Spleen (tissue), 11 donors: ENCODE measurements at regions not wholly inside any gene's neighbourhood (a gene's known extent, or its start where the extent isn't known, plus 50 kb on each side); places are given as distances from the start of the nearest gene placed in this dataset.

Source experiments
- DNase-seq: peaks from one replicate; pipeline ENCODE4 v3.0.0-alpha.2; 2020
- H3K27ac ChIP-seq, 8 donors: fragments of 200-600 bp; sonication (generic) in 7 of 8; 1 replicate in 4 of 8; 2 replicates in 4 of 8; pipeline versions ENCODE4 v1.5.0 to v1.8.0; 2016 to 2021; ENCODE audit warnings: inconsistent platforms in 4 of 8, mild to moderate bottlenecking in 4 of 8, moderate library complexity in 1 of 8
- H3K27me3 ChIP-seq, 7 donors: fragments of 200-600 bp; sonication (generic) in 6 of 7; replicated peaks in 1 of 7; 1 replicate in 4 of 7; 2 replicates in 3 of 7; pipeline versions ENCODE4 v1.5.0 to v1.8.0; 2016 to 2021; ENCODE audit warnings: inconsistent platforms in 3 of 7, mild to moderate bottlenecking in 1 of 7
- H3K36me3 ChIP-seq, 6 donors: fragments of 200-600 bp; sonication (generic) in 5 of 6; 1 replicate in 4 of 6; 2 replicates in 2 of 6; pipeline versions ENCODE4 v1.5.0 to v1.8.0; 2016 to 2021; ENCODE audit warnings: inconsistent platforms in 2 of 6
- H3K4me1 ChIP-seq, 6 donors: fragments of 200-600 bp; sonication (generic) in 5 of 6; 1 replicate in 3 of 6; 2 replicates in 3 of 6; pipeline versions ENCODE4 v1.5.0 to v1.8.0; 2016 to 2021; ENCODE audit warnings: inconsistent platforms in 3 of 6
- H3K4me3 ChIP-seq, 8 donors: fragments of 200-600 bp; sonication (generic) in 7 of 8; 1 replicate in 4 of 8; 2 replicates in 4 of 8; pipeline versions ENCODE4 v1.5.0 to v1.8.0; 2016 to 2021; ENCODE audit warnings: inconsistent platforms in 4 of 8, mild to moderate bottlenecking in 4 of 8, moderate library complexity in 2 of 8
- H3K9me3 ChIP-seq, 8 donors: fragments of 200-600 bp; sonication (generic) in 7 of 8; 1 replicate in 4 of 8; 2 replicates in 4 of 8; pipeline versions ENCODE4 v1.5.0 to v1.8.0; 2016 to 2021; ENCODE audit warnings: inconsistent platforms in 4 of 8
- CTCF ChIP-seq, 11 experiments: fragments of 200-600 bp in 7 of 11; fragments of 450-650 bp in 4 of 11; sonication (generic) in 4 of 11; IDR thresholded peaks in 8 of 11; conservative IDR thresholded peaks in 3 of 11; 1 replicate in 7 of 11; 2 replicates in 4 of 11; pipeline versions ENCODE4 v1.4.0 to v1.8.0; 2016 to 2021; ENCODE audit warnings: antibody characterized with exemption in 11 of 11, inconsistent platforms in 4 of 11, mild to moderate bottlenecking in 1 of 11
- POLR2A ChIP-seq, 3 donors: fragments of 450-650 bp; IDR thresholded peaks; one replicate each; pipeline ENCODE4 v1.5.1; 2017; ENCODE audit warnings: antibody characterized with exemption in 3 of 3, mild to moderate bottlenecking in 1 of 3
- POLR2AphosphoS5 ChIP-seq, 3 donors: sonication (generic); formaldehyde crosslinking; IDR thresholded peaks; one replicate each; pipeline ENCODE4 v1.5.1; 2017; ENCODE audit warnings: antibody characterized with exemption in 3 of 3
- WGBS, 5 donors: extraction: QIAGEN DNeasy Blood & Tissue Kit in 3 of 5; methylation state at CpG; one replicate each; pipeline versions ENCODE4 v1.1.5 to v1.1.7; 2013 to 2018; 5-methylcytosine and 5-hydroxymethylcytosine counted together
- intact Hi-C: fragments of 100-400 bp; cut with DNase I; formaldehyde crosslinking; loops from one replicate; pipeline ENCODE4 v1.15.0; 2023; ENCODE audit warnings: low total_unique reads
- donor health status: healthy with polysubstance abuse.
- donor health status: DM: no; HTN: no; CAD: no; lungs with moderate emphysema.
- donor health status: DM: no; HTN: no; CAD: no.
- donor health status: Bipolar disorder and iron deficiency.
- donor health status: healthy.
- donor health status: DM: no; HTN: no; CAD: no.
- donor health status: DM: yes; HTN: yes; CAD: no.

- no peak overlapping the region for H3K27ac ChIP-seq
- intact Hi-C loops, result no loop called here
- WGBS, 5 donors, result 89 to 97% (median 94%) methylated on average over 3 of the region's 3 CpGs
- TF ChIP-seq POLR2A (IDR thresholded peaks at IDR 0.05) (no peak), POLR2AphosphoS5 (IDR thresholded peaks at IDR 0.05) (no peak), CTCF (IDR thresholded peaks at IDR 0.05 in 8 of 11, conservative IDR thresholded peaks at IDR 0.05 in 3 of 11) (no peak)
- no peak overlapping the region for H3K4me3 ChIP-seq
- H3K4me1 ChIP-seq, result peaks cover 0 to 21% (median 9%) of the 10 kb centered on the region in 6 donors
- no peaks in the 10 kb centered on the region for H3K27me3 ChIP-seq
- H3K9me3 ChIP-seq, result no peaks in the 10 kb centered on the region
- DNase-seq, result no peak
- no peaks in the 10 kb centered on the region for H3K36me3 ChIP-seq
Measured at GRCh38 chr13:73904625-73905024, 229.6 kb downstream of the KLF12 start.

- Histone ChIP-seq H3K36me3 (no peaks in the 10 kb centered on the region), H3K4me1 (peaks cover 0 to 21% (median 9%) of the 10 kb centered on the region in 6 donors), H3K27ac (no peak overlapping the region), H3K27me3 (no peaks in the 10 kb centered on the region), H3K9me3 (no peaks in the 10 kb centered on the region), H3K4me3 (no peak overlapping the region)
- WGBS, 5 donors, result 93 to 98% (median 95%) methylated on average over 6 to 7 of the region's 7 CpGs
- intact Hi-C loops, result no loop called here
- TF ChIP-seq CTCF (IDR thresholded peaks at IDR 0.05 in 8 of 11, conservative IDR thresholded peaks at IDR 0.05 in 3 of 11), result no peak
- TF ChIP-seq POLR2A (IDR thresholded peaks at IDR 0.05), result no peak
- no peak for TF ChIP-seq POLR2AphosphoS5 (IDR thresholded peaks at IDR 0.05)
- DNase-seq, result no peak
Measured at GRCh38 chr13:73903561-73903960, 230.6 kb downstream of the KLF12 start.

GRCh38 chr13:73902847-73903246 lies 231.4 kb downstream of the KLF12 start:
- DNase-seq, result no peak
- H3K4me3 ChIP-seq, result no peak overlapping the region
- no peaks in the 10 kb centered on the region for H3K27me3 ChIP-seq
- H3K4me1 ChIP-seq, result peaks cover 0 to 21% (median 9%) of the 10 kb centered on the region in 6 donors
- H3K9me3 ChIP-seq, result no peaks in the 10 kb centered on the region
- no peaks in the 10 kb centered on the region for H3K36me3 ChIP-seq
- TF ChIP-seq CTCF (IDR thresholded peaks at IDR 0.05 in 8 of 11, conservative IDR thresholded peaks at IDR 0.05 in 3 of 11) (no peak), POLR2AphosphoS5 (IDR thresholded peaks at IDR 0.05) (no peak), POLR2A (IDR thresholded peaks at IDR 0.05) (no peak)
- intact Hi-C loops, result no loop called here
- no peak overlapping the region for H3K27ac ChIP-seq

DNA sequence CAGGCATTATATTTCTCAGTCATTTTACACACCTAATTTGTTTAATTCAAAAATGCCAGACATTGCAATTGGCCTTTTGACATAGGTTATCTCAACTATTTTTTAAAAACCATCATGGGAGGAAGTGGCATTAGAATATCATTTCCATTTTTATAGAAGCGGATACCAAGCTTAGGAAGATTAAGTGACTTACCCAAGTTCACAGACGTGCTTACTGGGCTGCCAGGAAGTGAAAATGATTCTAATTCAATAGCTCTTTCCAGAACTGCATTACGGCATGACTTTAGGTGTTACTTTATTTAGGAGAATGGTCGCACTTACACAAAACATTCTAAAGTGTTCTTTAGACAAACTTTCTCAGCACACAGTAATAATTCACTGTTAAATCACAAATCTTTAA lies 231.9 kb downstream of the KLF12 start:
- intact Hi-C loops, result no loop called here
- Histone ChIP-seq H3K27me3 (no peaks in the 10 kb centered on the region), H3K27ac (no peak overlapping the region), H3K4me3 (no peak overlapping the region), H3K9me3 (no peaks in the 10 kb centered on the region), H3K4me1 (peaks cover 0 to 21% (median 9%) of the 10 kb centered on the region in 6 donors), H3K36me3 (no peaks in the 10 kb centered on the region)
- WGBS, 5 donors, result 33 to 48% (median 39%) methylated on average over 4 of the region's 4 CpGs
- DNase-seq, result no peak
- TF ChIP-seq POLR2A (IDR thresholded peaks at IDR 0.05), result no peak
